ACC112 (cell line): ENCODE measurements at regions not wholly inside any gene's neighbourhood (a gene's known extent, or its start where the extent isn't known, plus 50 kb on each side); places are given as distances from the start of the nearest gene placed in this dataset.

Experiments
- H2AFZ ChIP-seq: fragments of 200-600 bp; sonication (generic); one replicate; pipeline ENCODE4 v1.6.0; 2017; ENCODE audit warnings: antibody characterized with exemption, low read length; ENCODE audit not compliant: unreplicated experiment
- H3K27ac ChIP-seq: fragments of 200-600 bp; sonication (generic); 2 replicates; pipeline ENCODE4 v1.5.1; 2014; ENCODE audit warnings: low read depth, mild to moderate bottlenecking, antibody characterized with exemption, low read length, moderate library complexity
- H3K27me3 ChIP-seq: fragments of 200-600 bp; sonication (generic); 2 replicates; pipeline ENCODE4 v1.6.1; 2014; ENCODE audit warnings: mild to moderate bottlenecking, antibody characterized with exemption, low read length, moderate library complexity, mixed read lengths; ENCODE audit not compliant: insufficient read depth
- H3K36me3 ChIP-seq: fragments of 200-600 bp; sonication (generic); 2 replicates; pipeline ENCODE4 v1.6.1; 2016; ENCODE audit warnings: mild to moderate bottlenecking, antibody characterized with exemption, low read length, moderate library complexity, mixed read lengths; ENCODE audit not compliant: insufficient read depth
- H3K4me1 ChIP-seq: fragments of 200-600 bp; sonication (generic); one replicate; pipeline ENCODE4 v1.6.1; 2016; ENCODE audit warnings: low read length, mixed read lengths; ENCODE audit not compliant: insufficient read depth, unreplicated experiment, control insufficient read depth
- H3K4me3 ChIP-seq: fragments of 200-600 bp; sonication (generic); 2 replicates; pipeline ENCODE4 v1.5.1; 2014; ENCODE audit warnings: mild to moderate bottlenecking, low read depth, low read length
- H3K79me2 ChIP-seq: fragments of 200-600 bp; sonication (generic); one replicate; pipeline ENCODE4 v1.6.0; 2016; ENCODE audit warnings: low read length; ENCODE audit not compliant: control insufficient read depth, unreplicated experiment, insufficient read depth

DNA sequence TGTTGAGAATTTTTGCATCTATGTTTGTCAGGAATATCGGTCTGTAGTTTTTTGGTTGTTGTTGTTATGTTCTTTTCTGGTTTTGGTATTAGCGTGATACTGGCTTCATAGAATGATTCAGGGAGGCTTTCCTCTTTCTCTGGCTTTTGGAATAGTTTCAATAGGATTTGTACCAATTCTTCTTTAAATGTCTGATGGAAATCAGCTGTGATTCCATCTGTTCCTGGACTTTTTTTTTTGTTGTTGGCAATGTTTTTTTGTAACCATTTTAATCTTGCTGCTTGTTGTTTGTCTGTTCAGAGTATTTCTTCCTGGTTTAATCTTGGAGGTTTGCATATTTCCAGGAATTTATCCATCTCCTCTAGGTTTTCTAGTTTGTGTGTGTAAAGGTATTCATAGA lies 81.5 kb upstream of the GK2 start:
- no peak overlapping the region for H3K27ac ChIP-seq
- no peak overlapping the region for H3K4me3 ChIP-seq
- H3K27me3 ChIP-seq, result no peaks in the 10 kb centered on the region
- no peak overlapping the region for H2AFZ ChIP-seq
- H3K79me2 ChIP-seq, result no peaks in the 10 kb centered on the region
- no peaks in the 10 kb centered on the region for H3K4me1 ChIP-seq
- no peaks in the 10 kb centered on the region for H3K36me3 ChIP-seq

DNA sequence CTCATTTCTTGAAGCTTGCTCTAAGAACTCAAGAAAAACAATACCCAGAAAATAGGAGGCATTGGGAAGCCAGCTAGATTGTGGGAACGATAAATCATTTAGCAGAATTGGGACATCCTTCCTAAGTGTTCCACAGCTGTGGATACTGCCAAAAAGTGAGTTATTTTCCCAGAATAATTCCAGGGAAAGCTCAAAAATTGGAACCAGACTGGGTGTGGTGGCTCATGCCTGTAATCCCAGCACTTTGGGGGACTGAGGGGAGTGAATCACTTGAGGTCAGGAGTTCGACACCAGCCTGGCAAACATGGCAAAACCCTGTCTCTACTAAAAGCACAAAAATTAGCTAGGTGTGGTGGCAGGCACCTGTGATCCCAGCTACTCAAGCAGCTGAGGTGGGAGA lies 68.2 kb upstream of the GK2 start:
- H3K27ac ChIP-seq, result no peak overlapping the region
- H2AFZ ChIP-seq, result no peak overlapping the region
- H3K36me3 ChIP-seq, result no peaks in the 10 kb centered on the region
- no peaks in the 10 kb centered on the region for H3K79me2 ChIP-seq
- H3K27me3 ChIP-seq, result no peaks in the 10 kb centered on the region
- H3K4me3 ChIP-seq, result no peak overlapping the region
- H3K4me1 ChIP-seq, result no peaks in the 10 kb centered on the region

- no peak overlapping the region for H2AFZ ChIP-seq
- no peaks in the 10 kb centered on the region for H3K79me2 ChIP-seq
- no peaks in the 10 kb centered on the region for H3K27me3 ChIP-seq
- H3K4me1 ChIP-seq, result no peaks in the 10 kb centered on the region
- H3K36me3 ChIP-seq, result no peaks in the 10 kb centered on the region
- H3K27ac ChIP-seq, result no peak overlapping the region
- H3K4me3 ChIP-seq, result no peak overlapping the region
Measured at GRCh38 chr4:79473439-79473724, 65.4 kb upstream of the GK2 start.

- H3K36me3 ChIP-seq, result no peaks in the 10 kb centered on the region
- H3K4me3 ChIP-seq, result no peak overlapping the region
- no peak overlapping the region for H3K27ac ChIP-seq
- no peaks in the 10 kb centered on the region for H3K27me3 ChIP-seq
- no peak overlapping the region for H2AFZ ChIP-seq
- H3K79me2 ChIP-seq, result no peaks in the 10 kb centered on the region
- peaks cover 3% of the 10 kb centered on the region for H3K4me1 ChIP-seq
Measured at GRCh38 chr4:79472693-79473438, 64.8 kb upstream of the GK2 start.

DNA sequence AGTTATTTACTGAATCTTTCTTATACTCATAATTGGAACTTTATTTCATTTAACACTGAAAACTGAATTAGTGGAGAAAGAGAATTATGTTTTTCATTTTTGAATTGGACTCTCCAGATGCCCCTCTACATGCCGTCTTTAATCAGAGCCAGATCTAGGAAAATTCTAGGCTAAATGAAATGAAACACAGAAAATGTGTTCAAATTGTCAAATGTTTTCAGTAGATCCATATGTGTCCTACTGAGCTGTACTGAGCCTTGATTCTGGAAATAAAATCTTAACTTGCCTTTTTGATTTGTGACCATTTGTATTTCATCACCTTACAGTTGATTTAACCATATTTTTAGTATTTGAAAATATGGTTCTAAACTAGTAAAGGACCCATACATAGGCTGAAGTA lies 64.0 kb upstream of the GK2 start:
- Histone ChIP-seq H3K79me2 (no peaks in the 10 kb centered on the region), H3K27ac (no peak overlapping the region), H3K27me3 (no peaks in the 10 kb centered on the region), H3K4me3 (no peak overlapping the region), H2AFZ (no peak overlapping the region), H3K4me1 (peaks cover 10% of the 10 kb centered on the region), H3K36me3 (no peaks in the 10 kb centered on the region)

DNA sequence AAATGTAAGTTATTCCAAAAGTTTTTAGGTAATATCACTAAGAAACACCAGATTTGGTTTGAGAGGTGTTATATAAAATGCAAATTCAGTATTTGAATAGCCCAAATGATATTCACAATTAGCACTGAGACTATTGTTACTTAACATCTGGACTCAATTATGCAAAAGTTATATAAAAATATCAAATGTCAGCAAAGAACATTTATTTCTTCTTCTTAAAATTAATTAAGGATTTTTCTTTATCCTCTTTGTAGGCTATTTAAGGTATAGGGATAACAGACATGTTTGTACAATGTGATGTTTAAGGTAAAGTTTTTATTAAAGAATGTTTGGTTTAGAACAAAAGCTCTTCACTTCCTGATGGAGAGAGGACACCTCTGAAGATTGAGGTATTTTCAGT lies 63.3 kb upstream of the GK2 start:
- Histone ChIP-seq H3K4me3 (no peak overlapping the region), H3K79me2 (no peaks in the 10 kb centered on the region), H3K27ac (no peak overlapping the region), H3K27me3 (no peaks in the 10 kb centered on the region), H3K4me1 (peaks cover 10% of the 10 kb centered on the region), H2AFZ (no peak overlapping the region), H3K36me3 (no peaks in the 10 kb centered on the region)

DNA sequence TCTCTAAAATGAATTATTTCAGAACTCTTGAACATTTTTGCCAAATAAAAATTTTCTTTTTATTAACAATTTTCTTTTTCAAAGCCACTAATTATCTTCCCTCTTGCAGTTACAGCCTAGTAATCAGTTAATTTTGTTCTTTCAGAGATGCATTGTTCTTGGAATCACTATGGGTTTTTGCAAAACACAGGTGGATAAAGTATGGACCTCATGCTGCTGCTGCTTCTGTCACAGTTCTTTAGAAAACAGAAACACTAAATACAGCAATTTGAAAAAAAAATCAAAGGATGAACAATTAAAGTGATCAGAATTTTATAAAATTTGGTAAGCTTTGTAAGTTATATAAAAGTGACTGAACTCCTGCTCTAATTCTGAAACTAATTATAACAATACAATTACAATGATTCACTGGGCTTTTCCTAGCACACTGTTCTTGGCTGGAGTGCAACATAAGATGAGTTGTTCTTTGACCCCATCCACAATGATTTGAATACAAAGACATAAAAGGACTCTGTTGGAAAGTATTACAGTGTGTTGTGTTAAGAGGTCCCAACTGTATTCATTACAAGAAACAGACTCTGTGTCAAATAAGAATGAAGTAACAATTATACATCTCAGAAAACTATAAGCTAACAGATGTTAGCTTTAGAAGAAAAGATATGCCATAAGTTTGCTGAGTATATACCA lies 59.4 kb upstream of the GK2 start:
- H3K4me3 ChIP-seq, result no peak overlapping the region
- no peaks in the 10 kb centered on the region for H3K27me3 ChIP-seq
- H3K79me2 ChIP-seq, result no peaks in the 10 kb centered on the region
- no peak overlapping the region for H3K27ac ChIP-seq
- no peak overlapping the region for H2AFZ ChIP-seq
- no peaks in the 10 kb centered on the region for H3K36me3 ChIP-seq
- peaks cover 13% of the 10 kb centered on the region for H3K4me1 ChIP-seq

DNA sequence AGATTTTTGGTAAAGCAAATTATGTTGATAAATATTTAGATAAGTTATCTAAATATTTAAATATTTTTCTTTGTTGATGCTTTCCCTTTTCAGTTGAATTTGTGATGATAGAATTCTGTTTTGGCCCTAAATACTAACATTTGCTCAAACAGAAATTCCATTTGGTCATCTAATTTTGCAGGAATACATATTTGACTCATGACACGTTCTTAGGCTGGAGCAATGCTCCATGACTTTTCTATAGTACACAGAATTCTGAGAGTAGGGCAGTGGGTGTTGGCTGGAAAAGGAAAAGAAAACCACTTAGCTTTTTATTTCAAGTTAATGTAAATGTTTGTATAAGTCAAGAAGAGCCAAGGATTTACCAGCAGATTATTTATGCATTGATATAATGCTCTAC lies 58.6 kb upstream of the GK2 start:
- H2AFZ ChIP-seq, result no peak overlapping the region
- peaks cover 13% of the 10 kb centered on the region for H3K4me1 ChIP-seq
- H3K27me3 ChIP-seq, result no peaks in the 10 kb centered on the region
- H3K79me2 ChIP-seq, result no peaks in the 10 kb centered on the region
- no peak overlapping the region for H3K27ac ChIP-seq
- H3K4me3 ChIP-seq, result no peak overlapping the region
- H3K36me3 ChIP-seq, result no peaks in the 10 kb centered on the region
